Aorta (tissue), 5 donors: ENCODE measurements at regions not wholly inside any gene's neighbourhood (a gene's known extent, or its start where the extent isn't known, plus 50 kb on each side); places are given as distances from the start of the nearest gene placed in this dataset.

Experiments used
- ATAC-seq: fragments of 200-7000 bp; cut with Tn5 transposase; one replicate; pipeline ENCODE4 v1.9.1; 2022; ENCODE audit warnings: moderate library complexity; ENCODE audit not compliant: low FRiP score
- DNase-seq, 2 donors: peaks; one replicate each; pipeline ENCODE4 v3.0.0-alpha.2; 2020
- H3K27ac ChIP-seq, 2 donors: one replicate each; pipeline ENCODE4 v1.5.1; 2013; ENCODE audit warnings: low read length in 2 of 2, mild to moderate bottlenecking in 2 of 2, moderate library complexity in 2 of 2, control low read depth in 1 of 2, inconsistent platforms in 1 of 2, low read depth in 1 of 2
- H3K27me3 ChIP-seq, 2 donors: one replicate each; pipeline ENCODE4 v1.6.1; 2013; ENCODE audit warnings: control low read depth in 1 of 2, low read length in 1 of 2, mild to moderate bottlenecking in 1 of 2, moderate library complexity in 1 of 2; ENCODE audit not compliant: insufficient read depth in 2 of 2, control insufficient read depth in 1 of 2
- H3K36me3 ChIP-seq, 2 donors: one replicate each; pipeline ENCODE4 v1.6.1; 2013; ENCODE audit warnings: control low read depth in 1 of 2, low read length in 1 of 2, mild to moderate bottlenecking in 1 of 2; ENCODE audit not compliant: insufficient read depth in 2 of 2, control insufficient read depth in 1 of 2
- H3K4me1 ChIP-seq, 2 donors: one replicate each; pipeline ENCODE4 v1.6.1; 2013; ENCODE audit warnings: low read length in 2 of 2, control low read depth in 1 of 2, mild to moderate bottlenecking in 1 of 2, moderate library complexity in 1 of 2; ENCODE audit not compliant: insufficient read depth in 2 of 2, control insufficient read depth in 1 of 2
- H3K4me3 ChIP-seq, 2 donors: one replicate each; pipeline ENCODE4 v1.5.1; 2013; ENCODE audit warnings: low read length in 2 of 2, control low read depth in 1 of 2, mild to moderate bottlenecking in 1 of 2
- H3K9me3 ChIP-seq: one replicate; pipeline ENCODE4 v1.6.1; 2013; ENCODE audit warnings: mild to moderate bottlenecking, low read length; ENCODE audit not compliant: control insufficient read depth
- WGBS, 2 donors: extraction: QIAGEN DNeasy Blood & Tissue Kit; methylation state at CpG; one replicate each; pipeline ENCODE4 v1.1.7; 2013; 5-methylcytosine and 5-hydroxymethylcytosine counted together
- intact Hi-C, 2 donors: fragments of 100-400 bp; cut with DNase I; formaldehyde crosslinking; loops; one replicate each; pipeline versions ENCODE4 v1.14.2 to v1.15.0; 2022
- donor health status: healthy with polysubstance abuse.
- donor health status: Bipolar disorder and iron deficiency.
- donor health status: DM: no; HTN: no; CAD: no.
- donor health status: DM: no; HTN: no; CAD: no.
- donor health status: DM: yes; HTN: yes; CAD: no.

DNA sequence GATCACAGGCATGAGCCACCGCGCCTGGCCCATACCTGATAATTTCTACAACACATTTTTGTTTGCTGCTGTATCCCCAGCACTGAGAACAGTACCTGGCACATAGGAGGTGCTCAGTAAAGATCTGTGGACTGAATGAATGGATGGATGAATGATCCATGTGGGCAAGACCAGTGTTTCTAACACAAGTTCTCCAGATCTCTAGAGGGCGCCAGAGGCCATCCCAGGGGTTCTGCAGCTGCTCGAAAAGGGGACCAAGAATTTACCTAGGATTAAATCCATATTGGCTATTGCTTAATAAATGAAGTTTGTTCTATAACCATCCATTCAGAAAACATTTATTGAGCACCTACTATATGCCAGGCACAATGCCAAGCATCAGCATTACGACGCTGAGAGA lies 167.7 kb downstream of the ACTL8 start:
- Histone ChIP-seq H3K4me1 (no peaks in the 10 kb centered on the region), H3K9me3 (peaks cover 3% of the 10 kb centered on the region), H3K36me3 (no peaks in the 10 kb centered on the region), H3K27me3 (peaks cover 0 to 3% of the 10 kb centered on the region in 2 donors), H3K4me3 (no peak overlapping the region), H3K27ac (no peak overlapping the region)
- WGBS, 2 donors = 12% methylated on average over 6 of the region's 6 CpGs
- intact Hi-C loops = loop anchor here in 1 of 2 donors (10.0 kb wide), 1 partner anchor 172 kb away; no protein-coding TSS in a partner anchor
- DNase-seq (no peak), ATAC-seq (no peak)

DNA sequence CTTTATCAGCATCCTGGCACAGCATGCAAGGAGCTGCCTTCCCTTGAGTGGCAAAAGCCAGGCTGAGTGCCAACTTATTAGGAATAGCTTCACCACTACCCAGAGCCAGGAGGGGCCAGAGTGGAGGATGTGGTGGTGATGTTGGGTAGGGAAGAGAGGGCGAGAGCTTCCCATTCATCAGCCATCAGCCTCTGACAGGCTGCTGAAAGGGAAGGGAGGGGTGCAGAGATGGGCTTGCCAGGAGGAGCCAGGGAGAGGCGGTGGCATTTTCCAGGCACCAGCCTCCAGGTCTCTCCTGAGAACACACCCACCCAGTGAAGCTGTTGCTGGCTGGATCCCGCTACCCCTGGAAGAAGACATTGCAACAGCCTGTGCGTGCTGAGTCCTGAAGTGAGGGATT lies 168.5 kb downstream of the ACTL8 start:
- Histone ChIP-seq H3K4me3 (no peak overlapping the region), H3K9me3 (peaks cover 1% of the 10 kb centered on the region), H3K36me3 (no peaks in the 10 kb centered on the region), H3K4me1 (no peaks in the 10 kb centered on the region), H3K27ac (no peak overlapping the region), H3K27me3 (peaks cover 0 to 3% of the 10 kb centered on the region in 2 donors)
- intact Hi-C loops = loop anchor here in 1 of 2 donors (10.0 kb wide), 1 partner anchor 171 kb away; no protein-coding TSS in a partner anchor
- ATAC-seq (no peak), DNase-seq (no peak)
- 65 to 70% methylated on average over 4 of the region's 4 CpGs for WGBS, 2 donors

- Histone ChIP-seq H3K4me1 (no peaks in the 10 kb centered on the region), H3K4me3 (no peak overlapping the region), H3K36me3 (no peaks in the 10 kb centered on the region), H3K27ac (no peak overlapping the region), H3K27me3 (peaks cover 0 to 5% of the 10 kb centered on the region in 2 donors), H3K9me3 (peaks cover 1% of the 10 kb centered on the region)
- ATAC-seq (no peak), DNase-seq (no peak)
- intact Hi-C loops = loop anchor here in 1 of 2 donors (10.0 kb wide), 1 partner anchor 170 kb away; no protein-coding TSS in a partner anchor
Measured at GRCh38 chr1:17924578-17924977, 169.4 kb downstream of the ACTL8 start.

- intact Hi-C loops = loop anchor here in 1 of 2 donors (10.0 kb wide), 1 partner anchor 169 kb away; no protein-coding TSS in a partner anchor
- H3K4me3 ChIP-seq = no peak overlapping the region
- no peak overlapping the region for H3K27ac ChIP-seq
- DNase-seq (no peak), ATAC-seq (no peak)
- no peaks in the 10 kb centered on the region for H3K36me3 ChIP-seq
- no peaks in the 10 kb centered on the region for H3K9me3 ChIP-seq
- no peaks in the 10 kb centered on the region for H3K4me1 ChIP-seq
- WGBS, 2 donors = 23 to 25% methylated on average over 15 of the region's 15 CpGs
- peaks cover 0 to 5% of the 10 kb centered on the region in 2 donors for H3K27me3 ChIP-seq
Measured at GRCh38 chr1:17925290-17926237, 170.4 kb downstream of the ACTL8 start.

DNA sequence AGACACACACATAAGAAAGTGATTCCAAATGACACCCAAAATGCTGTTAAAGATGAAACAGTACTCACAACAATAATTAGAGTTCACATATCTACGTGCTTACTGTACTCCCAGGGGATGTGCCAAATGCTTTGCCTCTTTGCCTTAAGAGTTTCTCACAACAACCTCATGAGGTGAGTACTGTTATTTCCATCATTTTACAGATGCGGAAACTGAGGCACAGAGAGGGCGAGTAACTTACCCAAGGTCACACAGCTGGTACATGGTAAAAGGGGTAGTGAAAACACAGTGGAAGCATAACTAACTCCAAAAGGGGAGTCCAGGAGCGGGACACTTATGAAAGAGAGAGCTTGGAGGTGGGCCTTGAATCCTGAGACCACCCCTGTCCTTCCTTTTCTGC lies 171.8 kb downstream of the ACTL8 start:
- no peaks in the 10 kb centered on the region for H3K4me1 ChIP-seq
- H3K27me3 ChIP-seq = peaks cover 0 to 3% of the 10 kb centered on the region in 2 donors
- ATAC-seq (no peak), DNase-seq (no peak)
- peaks cover 3% of the 10 kb centered on the region for H3K9me3 ChIP-seq
- 80 to 83% methylated on average over 4 of the region's 4 CpGs for WGBS, 2 donors
- intact Hi-C loops = loop anchor here in 1 of 2 donors (10.0 kb wide), 1 partner anchor 168 kb away; no protein-coding TSS in a partner anchor
- no peak overlapping the region for H3K27ac ChIP-seq
- no peak overlapping the region for H3K4me3 ChIP-seq
- H3K36me3 ChIP-seq = no peaks in the 10 kb centered on the region

GRCh38 chr1:17927952-17928351 lies 172.8 kb downstream of the ACTL8 start:
- Histone ChIP-seq H3K9me3 (peaks cover 3% of the 10 kb centered on the region), H3K36me3 (no peaks in the 10 kb centered on the region), H3K4me3 (no peak overlapping the region), H3K27ac (no peak overlapping the region), H3K27me3 (peaks cover 0 to 3% of the 10 kb centered on the region in 2 donors), H3K4me1 (no peaks in the 10 kb centered on the region)
- ATAC-seq (no peak), DNase-seq (no peak)
- 36 to 44% methylated on average over 7 of the region's 7 CpGs for WGBS, 2 donors
- intact Hi-C loops = loop anchor here in 1 of 2 donors (10.0 kb wide), 1 partner anchor 167 kb away; no protein-coding TSS in a partner anchor

GRCh38 chr1:17929224-17929623 lies 174.1 kb downstream of the ACTL8 start:
- H3K9me3 ChIP-seq = peaks cover 3% of the 10 kb centered on the region
- H3K27me3 ChIP-seq = peaks cover 0 to 3% of the 10 kb centered on the region in 2 donors
- H3K36me3 ChIP-seq = no peaks in the 10 kb centered on the region
- no peak for ATAC-seq
- intact Hi-C loops = loop anchor here in 1 of 2 donors (10.0 kb wide), 1 partner anchor 166 kb away; no protein-coding TSS in a partner anchor
- no peak for DNase-seq
- H3K27ac ChIP-seq = no peak overlapping the region
- WGBS, 2 donors = 69 to 74% methylated on average over 6 of the region's 6 CpGs
- H3K4me1 ChIP-seq = no peaks in the 10 kb centered on the region
- H3K4me3 ChIP-seq = no peak overlapping the region

GRCh38 chr1:17930635-17931034 lies 175.5 kb downstream of the ACTL8 start:
- intact Hi-C loops = no loop called here
- Histone ChIP-seq H3K27me3 (peaks cover 0 to 5% of the 10 kb centered on the region in 2 donors), H3K4me3 (no peak overlapping the region), H3K4me1 (no peaks in the 10 kb centered on the region), H3K36me3 (no peaks in the 10 kb centered on the region), H3K27ac (no peak overlapping the region), H3K9me3 (peaks cover 6% of the 10 kb centered on the region)
- no peak for ATAC-seq
- DNase-seq = no peak
- 37 to 40% methylated on average over 4 of the region's 4 CpGs for WGBS, 2 donors
